ENCODE measurements at regions not wholly inside any gene's neighbourhood (a gene's known extent, or its start where the extent isn't known, plus 50 kb on each side); places are given as distances from the start of the nearest gene placed in this dataset.
"Not testable (repeated sequence)": the region's sequence is repeated elsewhere in the genome, so short reads cannot be mapped to it uniquely, and the experiment has no call there.

- DNase-seq (ENCODE audit: low spot score): no peak
These were observed 183.9 kb upstream of the PPP1R26 start for GRCh38 chr9:135295551-135296300.

GRCh38 chr9:135296735-135297455, 182.7 kb upstream of the PPP1R26 start:
- no peak for DNase-seq (ENCODE audit: low spot score)

- no peak for DNase-seq (ENCODE audit: low spot score)
These were observed 182.0 kb upstream of the PPP1R26 start for GRCh38 chr9:135297456-135298075.

GRCh38 chr9:135299239-135299590, 180.4 kb upstream of the PPP1R26 start:
- no peak for DNase-seq (ENCODE audit: low spot score)

GRCh38 chr9:135299651-135300345, 179.8 kb upstream of the PPP1R26 start:
- DNase-seq (ENCODE audit: low spot score): no peak

- DNase-seq (ENCODE audit: low spot score): no peak
These were observed 179.0 kb upstream of the PPP1R26 start for GRCh38 chr9:135300346-135301141.

GRCh38 chr9:135301271-135302263, 178.0 kb upstream of the PPP1R26 start:
- no peak for DNase-seq (ENCODE audit: low spot score)

- DNase-seq (ENCODE audit: low spot score): no peak
These were observed 177.0 kb upstream of the PPP1R26 start for GRCh38 chr9:135302329-135303279.

GRCh38 chr9:135303280-135303647, 176.3 kb upstream of the PPP1R26 start:
- DNase-seq (ENCODE audit: low spot score): no peak

GRCh38 chr9:135303865-135304499, 175.6 kb upstream of the PPP1R26 start:
- DNase-seq (ENCODE audit: low spot score): no peak

- DNase-seq (ENCODE audit: low spot score): no peak
These were observed 174.7 kb upstream of the PPP1R26 start for GRCh38 chr9:135304886-135305285.

GRCh38 chr9:135305546-135306180, 173.9 kb upstream of the PPP1R26 start:
- DNase-seq (ENCODE audit: low spot score): no peak

- DNase-seq (ENCODE audit: low spot score): no peak
These were observed 172.9 kb upstream of the PPP1R26 start for GRCh38 chr9:135306699-135307098.

- no peak for DNase-seq (ENCODE audit: low spot score)
These were observed 172.3 kb upstream of the PPP1R26 start for GRCh38 chr9:135307300-135307699.

GRCh38 chr9:135307919-135308318, 171.7 kb upstream of the PPP1R26 start:
- DNase-seq (ENCODE audit: low spot score): not testable (repeated sequence)

GRCh38 chr9:135308821-135309762, 170.5 kb upstream of the PPP1R26 start:
- DNase-seq (ENCODE audit: low spot score): no peak

- no peak for DNase-seq (ENCODE audit: low spot score)
These were observed 169.8 kb upstream of the PPP1R26 start for GRCh38 chr9:135309763-135310125.

All from CD4-positive, alpha-beta T cell treated with Interleukin-6 at 100 ng/mL for 8 hours (primary cell).